Fibroblast of lung (primary cell): ENCODE measurements at regions not wholly inside any gene's neighbourhood (a gene's known extent, or its start where the extent isn't known, plus 50 kb on each side); places are given as distances from the start of the nearest gene placed in this dataset.

Source experiments
- DNase-seq, 2 donors: peaks; one replicate each; pipeline versions ENCODE4 v3.0.0 to v3.0.0-alpha.2; 2010; ENCODE audit warnings: low read depth in 2 of 2
- H2AFZ ChIP-seq: 2 replicates; pipeline ENCODE4 v1.5.1; 2012; ENCODE audit warnings: low read length, control low read depth, inconsistent platforms
- H3K27ac ChIP-seq: 2 replicates; pipeline ENCODE4 v1.5.1; 2011; ENCODE audit warnings: low read length, control low read depth; ENCODE audit not compliant: insufficient read depth
- H3K27me3 ChIP-seq: 2 replicates; pipeline ENCODE4 v1.5.1; 2011; ENCODE audit warnings: mild to moderate bottlenecking, low read length; ENCODE audit not compliant: control insufficient read depth, insufficient read depth
- H3K36me3 ChIP-seq: 2 replicates; pipeline ENCODE4 v1.5.1; 2011; ENCODE audit warnings: low read length; ENCODE audit not compliant: control insufficient read depth, insufficient read depth
- H3K4me1 ChIP-seq: 2 replicates; pipeline ENCODE4 v1.5.1; 2011; ENCODE audit warnings: low read length; ENCODE audit not compliant: control insufficient read depth, insufficient read depth; ENCODE audit errors: extremely low read depth
- H3K4me2 ChIP-seq: 2 replicates; pipeline ENCODE4 v1.5.1; 2011; ENCODE audit warnings: low read length, control low read depth; ENCODE audit not compliant: insufficient read depth; ENCODE audit errors: extremely low read depth
- H3K4me3 ChIP-seq, 4 experiments: fragments of 200-600 bp in 1 of 4; sonication (generic) in 1 of 4; replicated peaks in 1 of 4; 2 replicates each; pipeline ENCODE4 v1.5.1; 2011 to 2016; ENCODE audit warnings: low read length in 4 of 4, low read depth in 3 of 4, mild to moderate bottlenecking in 3 of 4, control low read depth in 2 of 4, inconsistent platforms in 1 of 4, mixed read lengths in 1 of 4; ENCODE audit not compliant: insufficient read depth in 1 of 4; ENCODE audit errors: control extremely low read depth in 1 of 4
- H3K79me2 ChIP-seq: 2 replicates; pipeline ENCODE4 v1.5.1; 2012; ENCODE audit warnings: mild to moderate bottlenecking, low read length, inconsistent platforms; ENCODE audit not compliant: control insufficient read depth, insufficient read depth
- H3K9ac ChIP-seq: 2 replicates; pipeline ENCODE4 v1.5.1; 2011; ENCODE audit warnings: mild to moderate bottlenecking, low read length, control low read depth; ENCODE audit not compliant: insufficient read depth
- H3K9me3 ChIP-seq: 2 replicates; pipeline ENCODE4 v1.5.1; 2012; ENCODE audit warnings: low read depth, low read length; ENCODE audit not compliant: control insufficient read depth, insufficient read depth
- H4K20me1 ChIP-seq: 2 replicates; pipeline ENCODE4 v1.5.1; 2011; ENCODE audit warnings: low read length; ENCODE audit not compliant: control insufficient read depth, insufficient read depth; ENCODE audit errors: extremely low read depth
- EZH2 ChIP-seq: IDR thresholded peaks from 2 replicates; pipeline ENCODE4 v1.5.1; 2012; ENCODE audit warnings: low read length, control low read depth, mild to moderate bottlenecking; ENCODE audit errors: missing control alignments
- TF ChIP-seq, protein P1 (sequence below), 2 donors: IDR thresholded peaks in 1 of 2; conservative IDR thresholded peaks in 1 of 2; 1 replicate in 1 of 2; 2 replicates in 1 of 2; pipeline ENCODE4 v1.5.1; 2011 to 2012; ENCODE audit warnings: low read length in 2 of 2, control low read depth in 1 of 2, inconsistent platforms in 1 of 2, low read depth in 1 of 2, mild to moderate bottlenecking in 1 of 2

DNA sequence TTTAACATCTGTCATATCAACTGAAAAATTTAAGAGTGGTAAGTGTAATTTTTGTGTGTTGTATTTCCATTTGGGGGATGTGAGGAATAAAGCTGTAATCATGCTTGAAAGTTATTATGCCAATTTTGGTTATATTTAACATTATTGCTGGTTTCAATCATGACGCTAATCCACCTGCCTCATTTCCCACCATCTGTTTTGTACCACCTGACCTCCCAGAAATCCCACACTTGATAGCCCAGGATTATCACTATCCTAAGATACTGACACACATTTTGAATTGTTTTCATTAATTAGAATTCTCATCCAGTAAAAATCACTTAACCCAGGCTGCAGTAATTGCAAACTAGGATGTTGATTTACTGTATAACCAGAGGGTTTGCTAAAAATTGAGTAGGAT, 1119.8 kb downstream of the AACS start:
- H3K9me3 ChIP-seq, result no peaks in the 10 kb centered on the region
- TF ChIP-seq EZH2, result no peak
- H2AFZ ChIP-seq, result no peak overlapping the region
- no peaks in the 10 kb centered on the region for H3K27me3 ChIP-seq
- no peaks in the 10 kb centered on the region for H3K79me2 ChIP-seq
- DNase-seq, result no peak
- no peaks in the 10 kb centered on the region for H4K20me1 ChIP-seq
- no peaks in the 10 kb centered on the region for H3K36me3 ChIP-seq
- H3K27ac ChIP-seq, result no peak overlapping the region
- no peaks in the 10 kb centered on the region for H3K4me1 ChIP-seq
- H3K4me2 ChIP-seq, result no peak overlapping the region
- no peak overlapping the region for H3K4me3 ChIP-seq
- H3K9ac ChIP-seq, result no peak overlapping the region

DNA sequence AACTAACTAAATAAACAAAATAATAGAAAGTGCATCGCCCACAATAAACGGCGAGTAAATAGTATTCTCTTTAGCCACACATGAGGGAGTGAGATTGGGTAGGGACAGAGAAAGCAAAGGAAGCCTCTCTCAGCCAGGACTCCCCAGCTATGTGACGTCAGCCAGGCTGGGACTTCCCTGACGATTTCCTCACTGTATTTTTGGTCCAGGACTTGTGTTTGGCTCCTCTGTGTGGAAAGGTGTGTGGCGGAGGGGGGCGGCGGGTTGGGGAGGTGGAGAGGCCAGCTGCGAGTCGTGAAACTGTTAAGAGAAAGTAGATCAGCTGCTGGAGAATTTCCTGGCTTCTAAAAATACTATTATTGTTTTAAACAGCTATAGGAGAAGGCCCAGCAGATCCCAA, 1124.6 kb downstream of the AACS start:
- TF ChIP-seq, protein P1, sequence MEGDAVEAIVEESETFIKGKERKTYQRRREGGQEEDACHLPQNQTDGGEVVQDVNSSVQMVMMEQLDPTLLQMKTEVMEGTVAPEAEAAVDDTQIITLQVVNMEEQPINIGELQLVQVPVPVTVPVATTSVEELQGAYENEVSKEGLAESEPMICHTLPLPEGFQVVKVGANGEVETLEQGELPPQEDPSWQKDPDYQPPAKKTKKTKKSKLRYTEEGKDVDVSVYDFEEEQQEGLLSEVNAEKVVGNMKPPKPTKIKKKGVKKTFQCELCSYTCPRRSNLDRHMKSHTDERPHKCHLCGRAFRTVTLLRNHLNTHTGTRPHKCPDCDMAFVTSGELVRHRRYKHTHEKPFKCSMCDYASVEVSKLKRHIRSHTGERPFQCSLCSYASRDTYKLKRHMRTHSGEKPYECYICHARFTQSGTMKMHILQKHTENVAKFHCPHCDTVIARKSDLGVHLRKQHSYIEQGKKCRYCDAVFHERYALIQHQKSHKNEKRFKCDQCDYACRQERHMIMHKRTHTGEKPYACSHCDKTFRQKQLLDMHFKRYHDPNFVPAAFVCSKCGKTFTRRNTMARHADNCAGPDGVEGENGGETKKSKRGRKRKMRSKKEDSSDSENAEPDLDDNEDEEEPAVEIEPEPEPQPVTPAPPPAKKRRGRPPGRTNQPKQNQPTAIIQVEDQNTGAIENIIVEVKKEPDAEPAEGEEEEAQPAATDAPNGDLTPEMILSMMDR (conservative IDR thresholded peaks at IDR 0.05 in 1 of 2, IDR thresholded peaks at IDR 0.05 in 1 of 2; ENCODE audit: low read depth in 1 of 2, low read length in 2 of 2), result no peak
- TF ChIP-seq EZH2, result no peak
- Histone ChIP-seq H3K4me3 (no peak overlapping the region), H3K36me3 (no peaks in the 10 kb centered on the region), H3K27ac (no peak overlapping the region), H3K9ac (no peak overlapping the region), H3K4me1 (no peaks in the 10 kb centered on the region), H3K79me2 (no peaks in the 10 kb centered on the region), H3K27me3 (no peaks in the 10 kb centered on the region), H4K20me1 (no peaks in the 10 kb centered on the region), H3K9me3 (no peaks in the 10 kb centered on the region), H3K4me2 (no peak overlapping the region), H2AFZ (no peak overlapping the region)
- DNase-seq, result no peak

DNA sequence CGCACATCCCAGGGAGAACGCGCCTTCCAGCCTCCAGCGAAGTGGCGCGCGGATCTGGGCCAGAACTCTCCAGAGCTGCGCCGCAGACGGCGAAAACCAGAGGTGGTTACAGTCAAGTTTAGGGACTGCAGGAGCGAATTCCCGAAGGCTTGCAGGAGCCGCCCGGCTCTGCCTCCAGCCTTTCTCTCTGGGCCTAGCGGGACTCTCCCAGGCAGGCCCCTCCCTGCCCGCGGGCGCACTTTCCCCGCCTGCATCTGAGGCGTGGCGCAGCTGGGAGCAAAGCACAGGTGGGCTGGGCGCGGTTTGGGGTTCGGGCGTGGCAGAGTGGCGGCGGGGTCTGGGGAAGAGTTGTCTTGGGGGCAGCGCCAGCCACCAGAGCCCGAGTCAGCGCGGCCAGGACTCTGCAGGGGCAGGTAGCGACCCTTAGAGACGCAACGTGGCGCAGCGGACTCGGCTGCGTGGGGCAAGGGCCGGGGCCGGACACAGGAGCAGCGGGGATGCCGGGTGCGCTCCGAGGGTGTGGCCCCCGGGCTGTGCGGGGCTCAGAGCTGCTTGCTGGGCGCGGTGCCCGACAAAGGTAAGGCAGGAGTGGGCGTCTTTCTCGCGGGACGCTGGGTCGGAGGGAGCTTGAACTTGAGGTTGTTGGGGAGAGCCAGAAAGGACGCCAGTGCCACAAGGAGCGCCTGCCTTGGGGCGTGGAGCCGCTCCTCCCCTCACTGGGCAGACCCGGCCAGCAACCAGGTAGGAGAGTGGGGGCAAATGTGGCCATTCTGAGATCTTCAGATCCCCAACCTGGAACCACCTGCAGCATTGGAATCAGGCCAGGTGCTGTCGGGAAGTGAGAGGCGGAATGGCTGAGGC, 1126.0 kb downstream of the AACS start:
- H3K9ac ChIP-seq, result no peak overlapping the region
- no peak overlapping the region for H2AFZ ChIP-seq
- TF ChIP-seq EZH2, result no peak
- TF ChIP-seq, protein P1 (conservative IDR thresholded peaks at IDR 0.05 in 1 of 2, IDR thresholded peaks at IDR 0.05 in 1 of 2; ENCODE audit: low read depth in 1 of 2, low read length in 2 of 2), result no peak
- no peak overlapping the region for H3K27ac ChIP-seq
- no peaks in the 10 kb centered on the region for H3K36me3 ChIP-seq
- H4K20me1 ChIP-seq, result no peaks in the 10 kb centered on the region
- H3K4me1 ChIP-seq, result no peaks in the 10 kb centered on the region
- H3K4me3 ChIP-seq, result no peak overlapping the region
- no peaks in the 10 kb centered on the region for H3K9me3 ChIP-seq
- H3K4me2 ChIP-seq, result no peak overlapping the region
- peak in 1 of 2 donors; percentile 21 for DNase-seq
- H3K79me2 ChIP-seq, result no peaks in the 10 kb centered on the region
- H3K27me3 ChIP-seq, result no peaks in the 10 kb centered on the region
